ENCODE measurements at regions not wholly inside any gene's neighbourhood (a gene's known extent, or its start where the extent isn't known, plus 50 kb on each side); places are given as distances from the start of the nearest gene placed in this dataset.

DNA sequence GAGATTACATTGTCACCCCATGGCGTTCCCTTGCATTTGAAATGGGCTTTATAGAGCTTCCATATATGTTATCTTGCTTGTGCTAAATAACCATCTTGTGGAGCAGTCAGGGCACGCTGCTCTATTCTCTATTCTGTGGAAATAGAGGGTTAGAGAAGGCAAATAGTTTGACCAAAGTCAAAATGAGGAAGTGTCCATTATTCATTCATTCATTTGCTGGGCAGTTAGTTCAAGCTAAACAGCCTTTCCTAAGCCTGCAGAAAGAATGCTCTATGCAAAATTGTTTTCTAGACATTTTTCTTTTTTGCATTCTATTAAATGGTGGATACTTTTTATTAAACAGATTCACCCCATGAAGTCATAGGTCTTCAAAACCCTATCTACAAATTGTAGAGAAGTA is 67.8 kb upstream of the ELAC2 start (continued):
- TF ChIP-seq ZNF549 (tag by site-specific recombination; IDR thresholded peaks at IDR 0.05) (no peak), ZNF155 (tag by site-specific recombination; IDR thresholded peaks at IDR 0.05) (no peak), ZNF248 (tag by site-specific recombination; IDR thresholded peaks at IDR 0.05) (no peak), FEZF1 (tag by site-specific recombination; IDR thresholded peaks at IDR 0.05) (no peak), PRDM1 (tag by site-specific recombination; IDR thresholded peaks at IDR 0.05) (no peak), BCL11A (tag by site-specific recombination; IDR thresholded peaks at IDR 0.05; ENCODE audit: low read depth) (no peak)
- TF ChIP-seq, protein P1, sequence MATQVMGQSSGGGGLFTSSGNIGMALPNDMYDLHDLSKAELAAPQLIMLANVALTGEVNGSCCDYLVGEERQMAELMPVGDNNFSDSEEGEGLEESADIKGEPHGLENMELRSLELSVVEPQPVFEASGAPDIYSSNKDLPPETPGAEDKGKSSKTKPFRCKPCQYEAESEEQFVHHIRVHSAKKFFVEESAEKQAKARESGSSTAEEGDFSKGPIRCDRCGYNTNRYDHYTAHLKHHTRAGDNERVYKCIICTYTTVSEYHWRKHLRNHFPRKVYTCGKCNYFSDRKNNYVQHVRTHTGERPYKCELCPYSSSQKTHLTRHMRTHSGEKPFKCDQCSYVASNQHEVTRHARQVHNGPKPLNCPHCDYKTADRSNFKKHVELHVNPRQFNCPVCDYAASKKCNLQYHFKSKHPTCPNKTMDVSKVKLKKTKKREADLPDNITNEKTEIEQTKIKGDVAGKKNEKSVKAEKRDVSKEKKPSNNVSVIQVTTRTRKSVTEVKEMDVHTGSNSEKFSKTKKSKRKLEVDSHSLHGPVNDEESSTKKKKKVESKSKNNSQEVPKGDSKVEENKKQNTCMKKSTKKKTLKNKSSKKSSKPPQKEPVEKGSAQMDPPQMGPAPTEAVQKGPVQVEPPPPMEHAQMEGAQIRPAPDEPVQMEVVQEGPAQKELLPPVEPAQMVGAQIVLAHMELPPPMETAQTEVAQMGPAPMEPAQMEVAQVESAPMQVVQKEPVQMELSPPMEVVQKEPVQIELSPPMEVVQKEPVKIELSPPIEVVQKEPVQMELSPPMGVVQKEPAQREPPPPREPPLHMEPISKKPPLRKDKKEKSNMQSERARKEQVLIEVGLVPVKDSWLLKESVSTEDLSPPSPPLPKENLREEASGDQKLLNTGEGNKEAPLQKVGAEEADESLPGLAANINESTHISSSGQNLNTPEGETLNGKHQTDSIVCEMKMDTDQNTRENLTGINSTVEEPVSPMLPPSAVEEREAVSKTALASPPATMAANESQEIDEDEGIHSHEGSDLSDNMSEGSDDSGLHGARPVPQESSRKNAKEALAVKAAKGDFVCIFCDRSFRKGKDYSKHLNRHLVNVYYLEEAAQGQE (tag by site-specific recombination; IDR thresholded peaks at IDR 0.05): no peak
- TF ChIP-seq, protein P2, sequence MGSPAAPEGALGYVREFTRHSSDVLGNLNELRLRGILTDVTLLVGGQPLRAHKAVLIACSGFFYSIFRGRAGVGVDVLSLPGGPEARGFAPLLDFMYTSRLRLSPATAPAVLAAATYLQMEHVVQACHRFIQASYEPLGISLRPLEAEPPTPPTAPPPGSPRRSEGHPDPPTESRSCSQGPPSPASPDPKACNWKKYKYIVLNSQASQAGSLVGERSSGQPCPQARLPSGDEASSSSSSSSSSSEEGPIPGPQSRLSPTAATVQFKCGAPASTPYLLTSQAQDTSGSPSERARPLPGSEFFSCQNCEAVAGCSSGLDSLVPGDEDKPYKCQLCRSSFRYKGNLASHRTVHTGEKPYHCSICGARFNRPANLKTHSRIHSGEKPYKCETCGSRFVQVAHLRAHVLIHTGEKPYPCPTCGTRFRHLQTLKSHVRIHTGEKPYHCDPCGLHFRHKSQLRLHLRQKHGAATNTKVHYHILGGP (tag by site-specific recombination; IDR thresholded peaks at IDR 0.05): no peak
- TF ChIP-seq, protein P3, sequence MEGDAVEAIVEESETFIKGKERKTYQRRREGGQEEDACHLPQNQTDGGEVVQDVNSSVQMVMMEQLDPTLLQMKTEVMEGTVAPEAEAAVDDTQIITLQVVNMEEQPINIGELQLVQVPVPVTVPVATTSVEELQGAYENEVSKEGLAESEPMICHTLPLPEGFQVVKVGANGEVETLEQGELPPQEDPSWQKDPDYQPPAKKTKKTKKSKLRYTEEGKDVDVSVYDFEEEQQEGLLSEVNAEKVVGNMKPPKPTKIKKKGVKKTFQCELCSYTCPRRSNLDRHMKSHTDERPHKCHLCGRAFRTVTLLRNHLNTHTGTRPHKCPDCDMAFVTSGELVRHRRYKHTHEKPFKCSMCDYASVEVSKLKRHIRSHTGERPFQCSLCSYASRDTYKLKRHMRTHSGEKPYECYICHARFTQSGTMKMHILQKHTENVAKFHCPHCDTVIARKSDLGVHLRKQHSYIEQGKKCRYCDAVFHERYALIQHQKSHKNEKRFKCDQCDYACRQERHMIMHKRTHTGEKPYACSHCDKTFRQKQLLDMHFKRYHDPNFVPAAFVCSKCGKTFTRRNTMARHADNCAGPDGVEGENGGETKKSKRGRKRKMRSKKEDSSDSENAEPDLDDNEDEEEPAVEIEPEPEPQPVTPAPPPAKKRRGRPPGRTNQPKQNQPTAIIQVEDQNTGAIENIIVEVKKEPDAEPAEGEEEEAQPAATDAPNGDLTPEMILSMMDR (tag by site-specific recombination; IDR thresholded peaks at IDR 0.05): no peak

DNA sequence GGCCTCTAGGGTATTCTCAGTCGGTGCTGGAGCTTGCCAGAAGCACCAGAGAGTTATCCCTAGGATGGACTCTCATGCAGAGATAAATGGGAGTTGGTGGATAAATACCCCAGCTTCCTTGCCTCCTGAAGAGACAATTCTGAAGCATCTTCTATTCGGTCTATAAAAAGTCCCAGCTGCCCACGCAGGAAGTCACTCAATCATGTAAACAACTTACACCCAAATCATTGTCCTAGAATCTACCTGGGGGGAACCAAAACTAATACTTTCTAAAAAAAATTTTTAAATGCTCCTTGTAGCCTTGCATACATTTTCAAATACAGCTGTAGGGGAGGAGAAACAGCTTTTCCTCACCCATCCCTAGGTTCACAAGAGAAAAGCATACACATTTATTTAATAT is 66.6 kb upstream of the ELAC2 start:
- Histone ChIP-seq H3K27ac (ENCODE audit: extremely low read depth, low read depth, low read length) (no peak overlapping the region), H3K9me3 (ENCODE audit: control insufficient read depth, insufficient read depth, low read depth, low read length) (no peaks in the 10 kb centered on the region), H3K4me1 (ENCODE audit: control insufficient read depth, insufficient read depth, low read length) (no peaks in the 10 kb centered on the region), H3K36me3 (ENCODE audit: control insufficient read depth in 2 of 2, insufficient read depth in 1 of 2, low read length in 2 of 2) (no peaks in the 10 kb centered on the region), H3K4me3 (ENCODE audit: low read depth, low read length) (no peak overlapping the region)
- TF ChIP-seq, protein P4, sequence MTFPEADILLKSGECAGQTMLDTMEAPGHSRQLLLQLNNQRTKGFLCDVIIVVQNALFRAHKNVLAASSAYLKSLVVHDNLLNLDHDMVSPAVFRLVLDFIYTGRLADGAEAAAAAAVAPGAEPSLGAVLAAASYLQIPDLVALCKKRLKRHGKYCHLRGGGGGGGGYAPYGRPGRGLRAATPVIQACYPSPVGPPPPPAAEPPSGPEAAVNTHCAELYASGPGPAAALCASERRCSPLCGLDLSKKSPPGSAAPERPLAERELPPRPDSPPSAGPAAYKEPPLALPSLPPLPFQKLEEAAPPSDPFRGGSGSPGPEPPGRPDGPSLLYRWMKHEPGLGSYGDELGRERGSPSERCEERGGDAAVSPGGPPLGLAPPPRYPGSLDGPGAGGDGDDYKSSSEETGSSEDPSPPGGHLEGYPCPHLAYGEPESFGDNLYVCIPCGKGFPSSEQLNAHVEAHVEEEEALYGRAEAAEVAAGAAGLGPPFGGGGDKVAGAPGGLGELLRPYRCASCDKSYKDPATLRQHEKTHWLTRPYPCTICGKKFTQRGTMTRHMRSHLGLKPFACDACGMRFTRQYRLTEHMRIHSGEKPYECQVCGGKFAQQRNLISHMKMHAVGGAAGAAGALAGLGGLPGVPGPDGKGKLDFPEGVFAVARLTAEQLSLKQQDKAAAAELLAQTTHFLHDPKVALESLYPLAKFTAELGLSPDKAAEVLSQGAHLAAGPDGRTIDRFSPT (tag by site-specific recombination; IDR thresholded peaks at IDR 0.05): no peak
- no peak for TF ChIP-seq WT1 (tag by site-specific recombination; IDR thresholded peaks at IDR 0.05)
- TF ChIP-seq, protein P5, sequence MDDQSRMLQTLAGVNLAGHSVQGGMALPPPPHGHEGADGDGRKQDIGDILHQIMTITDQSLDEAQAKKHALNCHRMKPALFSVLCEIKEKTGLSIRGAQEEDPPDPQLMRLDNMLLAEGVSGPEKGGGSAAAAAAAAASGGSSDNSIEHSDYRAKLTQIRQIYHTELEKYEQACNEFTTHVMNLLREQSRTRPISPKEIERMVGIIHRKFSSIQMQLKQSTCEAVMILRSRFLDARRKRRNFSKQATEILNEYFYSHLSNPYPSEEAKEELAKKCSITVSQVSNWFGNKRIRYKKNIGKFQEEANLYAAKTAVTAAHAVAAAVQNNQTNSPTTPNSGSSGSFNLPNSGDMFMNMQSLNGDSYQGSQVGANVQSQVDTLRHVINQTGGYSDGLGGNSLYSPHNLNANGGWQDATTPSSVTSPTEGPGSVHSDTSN (CRISPR knock-in tag; IDR thresholded peaks at IDR 0.05): no peak
- TF ChIP-seq, protein P6, sequence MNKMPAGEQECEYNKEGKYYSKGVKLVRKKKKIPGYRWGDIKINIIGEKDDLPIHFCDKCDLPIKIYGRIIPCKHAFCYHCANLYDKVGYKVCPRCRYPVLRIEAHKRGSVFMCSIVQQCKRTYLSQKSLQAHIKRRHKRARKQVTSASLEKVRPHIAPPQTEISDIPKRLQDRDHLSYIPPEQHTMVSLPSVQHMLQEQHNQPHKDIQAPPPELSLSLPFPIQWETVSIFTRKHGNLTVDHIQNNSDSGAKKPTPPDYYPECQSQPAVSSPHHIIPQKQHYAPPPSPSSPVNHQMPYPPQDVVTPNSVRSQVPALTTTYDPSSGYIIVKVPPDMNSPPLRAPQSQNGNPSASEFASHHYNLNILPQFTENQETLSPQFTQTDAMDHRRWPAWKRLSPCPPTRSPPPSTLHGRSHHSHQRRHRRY (tag by site-specific recombination; IDR thresholded peaks at IDR 0.05): no peak
- no peak for TF ChIP-seq KLF16 (tag by site-specific recombination; IDR thresholded peaks at IDR 0.05)
- TF ChIP-seq, protein P7, sequence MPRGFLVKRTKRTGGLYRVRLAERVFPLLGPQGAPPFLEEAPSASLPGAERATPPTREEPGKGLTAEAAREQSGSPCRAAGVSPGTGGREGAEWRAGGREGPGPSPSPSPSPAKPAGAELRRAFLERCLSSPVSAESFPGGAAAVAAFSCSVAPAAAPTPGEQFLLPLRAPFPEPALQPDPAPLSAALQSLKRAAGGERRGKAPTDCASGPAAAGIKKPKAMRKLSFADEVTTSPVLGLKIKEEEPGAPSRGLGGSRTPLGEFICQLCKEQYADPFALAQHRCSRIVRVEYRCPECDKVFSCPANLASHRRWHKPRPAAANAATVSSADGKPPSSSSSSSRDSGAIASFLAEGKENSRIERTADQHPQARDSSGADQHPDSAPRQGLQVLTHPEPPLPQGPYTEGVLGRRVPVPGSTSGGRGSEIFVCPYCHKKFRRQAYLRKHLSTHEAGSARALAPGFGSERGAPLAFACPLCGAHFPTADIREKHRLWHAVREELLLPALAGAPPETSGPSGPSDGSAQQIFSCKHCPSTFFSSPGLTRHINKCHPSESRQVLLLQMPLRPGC (tag by site-specific recombination; IDR thresholded peaks at IDR 0.05): no peak
- CTCF ChIA-PET: interaction anchor here (0.7 to 1.6 kb wide), 3 partner anchors 8 to 55 kb away, joined by 3 to 5 read pairs (median 4); no protein-coding TSS in a partner anchor
- POLR2A ChIA-PET: no interaction called here
